H9 (cell line): ENCODE measurements at regions not wholly inside any gene's neighbourhood (a gene's known extent, or its start where the extent isn't known, plus 50 kb on each side); places are given as distances from the start of the nearest gene placed in this dataset.
A peak's percentile ranks its signal among the peaks of the same experiment; 100 is the strongest.

Source experiments
- DNase-seq: peaks from one replicate; pipeline ENCODE4 v3.0.0-alpha.2; 2017
- H2AFZ ChIP-seq: one replicate; pipeline ENCODE4 v1.6.1; 2013; ENCODE audit warnings: mild to moderate bottlenecking, low read length, control low read depth, moderate library complexity
- H2AK5ac ChIP-seq: 2 replicates; pipeline ENCODE4 v1.6.1; 2013; ENCODE audit warnings: low read length, control low read depth, mixed read lengths; ENCODE audit not compliant: insufficient read length
- H2BK120ac ChIP-seq: one replicate; pipeline ENCODE4 v1.6.1; 2013; ENCODE audit warnings: low read depth, mild to moderate bottlenecking, low read length, control low read depth, inconsistent platforms; ENCODE audit not compliant: poor library complexity, severe bottlenecking
- H2BK12ac ChIP-seq: 2 replicates; pipeline ENCODE4 v1.6.1; 2013; ENCODE audit warnings: low read length, control low read depth, mixed read lengths, low read depth; ENCODE audit not compliant: insufficient read length
- H2BK15ac ChIP-seq: 2 replicates; pipeline ENCODE4 v1.6.1; 2013; ENCODE audit warnings: low read depth, low read length, control low read depth
- H2BK20ac ChIP-seq: one replicate; pipeline ENCODE4 v1.6.1; 2013; ENCODE audit warnings: low read depth, mild to moderate bottlenecking, low read length, control low read depth, inconsistent platforms; ENCODE audit not compliant: poor library complexity, severe bottlenecking
- H2BK5ac ChIP-seq: 2 replicates; pipeline ENCODE4 v1.6.1; 2013; ENCODE audit warnings: low read length, control low read depth, mixed read lengths; ENCODE audit not compliant: insufficient read length
- H3K14ac ChIP-seq: 2 replicates; pipeline ENCODE4 v1.6.1; 2013; ENCODE audit warnings: low read length, control low read depth; ENCODE audit not compliant: insufficient read depth
- H3K18ac ChIP-seq: 2 replicates; pipeline ENCODE4 v1.6.1; 2013; ENCODE audit warnings: low read depth, mild to moderate bottlenecking, mixed read lengths, low read length, control low read depth; ENCODE audit not compliant: insufficient read length
- H3K23ac ChIP-seq: 2 replicates; pipeline ENCODE4 v1.6.1; 2013; ENCODE audit warnings: low read length, control low read depth, mixed read lengths, low read depth; ENCODE audit not compliant: insufficient read length
- H3K23me2 ChIP-seq: 2 replicates; pipeline ENCODE4 v1.6.1; 2013; ENCODE audit warnings: low read depth, mild to moderate bottlenecking, mixed read lengths, low read length, control low read depth; ENCODE audit not compliant: insufficient read length, poor library complexity, severe bottlenecking
- H3K27ac ChIP-seq: 2 replicates; pipeline ENCODE4 v1.5.1; 2013; ENCODE audit warnings: low read length, control low read depth, mixed read lengths, low read depth; ENCODE audit not compliant: insufficient read length
- H3K27me3 ChIP-seq: 2 replicates; pipeline ENCODE4 v1.6.1; 2013; ENCODE audit warnings: low read length, control low read depth, inconsistent platforms; ENCODE audit not compliant: insufficient read depth
- H3K4ac ChIP-seq: 2 replicates; pipeline ENCODE4 v1.6.1; 2013; ENCODE audit warnings: low read depth, mild to moderate bottlenecking, control low read depth, inconsistent platforms, low read length, moderate library complexity
- H3K4me1 ChIP-seq: 2 replicates; pipeline ENCODE4 v1.6.1; 2013; ENCODE audit warnings: low read length, control low read depth, inconsistent platforms; ENCODE audit not compliant: insufficient read depth
- H3K4me2 ChIP-seq: 2 replicates; pipeline ENCODE4 v1.6.1; 2013; ENCODE audit warnings: low read length, control low read depth, mixed read lengths; ENCODE audit not compliant: insufficient read length, insufficient read depth
- H3K56ac ChIP-seq: 2 replicates; pipeline ENCODE4 v1.6.1; 2013; ENCODE audit warnings: low read depth, mild to moderate bottlenecking, mixed read lengths, low read length, control low read depth; ENCODE audit not compliant: insufficient read length
- H3K79me1 ChIP-seq: 2 replicates; pipeline ENCODE4 v1.6.1; 2013; ENCODE audit warnings: low read depth, mild to moderate bottlenecking, moderate library complexity, low read length, control low read depth, inconsistent platforms; ENCODE audit not compliant: insufficient read depth, poor library complexity, severe bottlenecking
- H3K79me2 ChIP-seq: 2 replicates; pipeline ENCODE4 v1.6.1; 2013; ENCODE audit warnings: low read length, control low read depth, inconsistent platforms; ENCODE audit not compliant: insufficient read depth
- H3K9ac ChIP-seq: 2 replicates; pipeline ENCODE4 v1.6.1; 2013; ENCODE audit warnings: low read length, control low read depth, mixed read lengths; ENCODE audit not compliant: insufficient read length; ENCODE audit errors: extremely low read depth
- H3K9me3 ChIP-seq: one replicate; pipeline ENCODE4 v1.6.1; 2013; ENCODE audit warnings: low read depth, low read length, inconsistent platforms; ENCODE audit not compliant: control insufficient read depth
- H3T11ph ChIP-seq: one replicate; pipeline ENCODE4 v1.6.1; 2013; ENCODE audit warnings: mild to moderate bottlenecking, low read length, control low read depth, inconsistent platforms
- H4K20me1 ChIP-seq: one replicate; pipeline ENCODE4 v1.6.1; 2013; ENCODE audit not compliant: control insufficient read depth, insufficient read length, insufficient read depth
- H4K5ac ChIP-seq: 2 replicates; pipeline ENCODE4 v1.6.1; 2013; ENCODE audit warnings: low read depth, mild to moderate bottlenecking, mixed read lengths, low read length, control low read depth; ENCODE audit not compliant: insufficient read length
- H4K8ac ChIP-seq: replicated peaks from 2 replicates; pipeline ENCODE4 v1.6.1; 2013; ENCODE audit warnings: low read length, control low read depth, mixed read lengths, low read depth; ENCODE audit not compliant: insufficient read length
- H4K91ac ChIP-seq: 2 replicates; pipeline ENCODE4 v1.6.1; 2013; ENCODE audit warnings: low read depth, mild to moderate bottlenecking, moderate library complexity, mixed read lengths, low read length, control low read depth; ENCODE audit not compliant: insufficient read length
- H3K27ac Mint-ChIP-seq, 3 experiments: 2 replicates in 2 of 3; 3 replicates in 1 of 3; pipeline ENCODE4 v1.8.0; 2020 to 2021; ENCODE audit warnings: mixed read lengths in 3 of 3, mild to moderate bottlenecking in 1 of 3, moderate library complexity in 1 of 3
- H3K27me3 Mint-ChIP-seq: 2 replicates; pipeline ENCODE4 v1.8.0; 2021; ENCODE audit warnings: low read depth, mild to moderate bottlenecking, moderate library complexity, mixed read lengths
- H3K36me3 Mint-ChIP-seq, 3 experiments: 2 replicates in 2 of 3; 3 replicates in 1 of 3; pipeline ENCODE4 v1.8.0; 2020 to 2021; ENCODE audit warnings: low read depth in 3 of 3, mixed read lengths in 3 of 3; ENCODE audit not compliant: insufficient read depth in 1 of 3
- H3K4me1 Mint-ChIP-seq, 2 experiments: 2 replicates each; pipeline ENCODE4 v1.8.0; 2020; ENCODE audit warnings: mixed read lengths in 2 of 2
- H3K4me3 Mint-ChIP-seq, 2 experiments: 2 replicates in 1 of 2; 3 replicates in 1 of 2; pipeline ENCODE4 v1.8.0; 2020 to 2021; ENCODE audit warnings: mild to moderate bottlenecking in 2 of 2, mixed read lengths in 2 of 2, moderate library complexity in 1 of 2
- H3K9me3 Mint-ChIP-seq, 2 experiments: 2 replicates in 1 of 2; 3 replicates in 1 of 2; pipeline ENCODE4 v1.8.0; 2020; ENCODE audit warnings: mild to moderate bottlenecking in 2 of 2, mixed read lengths in 2 of 2, moderate library complexity in 1 of 2
- CTCF ChIP-seq: fragments of 200-600 bp; sonication (generic); conservative IDR thresholded peaks from 3 replicates; pipeline ENCODE4 v1.8.0; 2021; ENCODE audit warnings: antibody characterized with exemption, mild to moderate bottlenecking
- WGBS: extraction: QIAGEN DNeasy Blood & Tissue Kit; methylation state at CpG from one replicate; pipeline ENCODE4 v1.1.7; 2013; ENCODE audit warnings: missing lambda C conversion rate, low lambda C conversion rate, mixed read lengths; ENCODE audit not compliant: insufficient read length; ENCODE audit errors: extremely low coverage; 5-methylcytosine and 5-hydroxymethylcytosine counted together

- Histone ChIP-seq H3K23ac (no peak overlapping the region), H2BK20ac (no peak overlapping the region), H3K18ac (no peak overlapping the region), H2BK5ac (no peak overlapping the region), H3K79me1 (no peaks in the 10 kb centered on the region), H4K91ac (no peak overlapping the region), H3K27me3 (no peaks in the 10 kb centered on the region), H4K5ac (no peak overlapping the region), H3K27ac (no peak overlapping the region), H3K79me2 (no peaks in the 10 kb centered on the region), H3K56ac (no peak overlapping the region), H3T11ph (no peak overlapping the region), H3K4ac (no peak overlapping the region), H4K8ac (no peak overlapping the region), H2BK120ac (no peak overlapping the region), H3K9me3 (no peaks in the 10 kb centered on the region), H3K4me2 (no peak overlapping the region), H3K23me2 (no peaks in the 10 kb centered on the region), H3K14ac (no peak overlapping the region), H2AK5ac (no peak overlapping the region), H2AFZ (no peak overlapping the region), H4K20me1 (no peaks in the 10 kb centered on the region), H2BK12ac (no peak overlapping the region), H3K4me1 (no peaks in the 10 kb centered on the region), H3K9ac (no peak overlapping the region), H2BK15ac (no peak overlapping the region)
- Mint-ChIP-seq H3K4me3 (no peak overlapping the region), H3K9me3 (peaks cover 5% of the 10 kb centered on the region in 2 experiments), H3K36me3 (peaks cover 0 to 4% (median 0%) of the 10 kb centered on the region in 3 experiments; a peak in 2 of 7 replicates), H3K4me1 (peaks cover 10 to 11% of the 10 kb centered on the region in 2 experiments), H3K27me3 (peaks cover 2% of the 10 kb centered on the region; the same call in 1 of the 2 replicates), H3K27ac (no peak overlapping the region)
- TF ChIP-seq CTCF, result peak; percentile 53
- DNase-seq, result peak; percentile 63
- WGBS, result no CpG with 5 or more reads among the region's 5 CpGs
Measured at GRCh38 chr15:50840520-50840919, 68.0 kb upstream of the AP4E1 start.
